ENCODE measurements at regions not wholly inside any gene's neighbourhood (a gene's known extent, or its start where the extent isn't known, plus 50 kb on each side); places are given as distances from the start of the nearest gene placed in this dataset.

- Mint-ChIP-seq H3K27me3 (ENCODE audit: low read depth) (no peaks in the 10 kb centered on the region), H3K36me3 (ENCODE audit: insufficient read depth in 1 of 3, low read depth in 3 of 3) (no peaks in the 10 kb centered on the region), H3K4me3 (no peak overlapping the region), H3K4me1 (peaks cover 11 to 13% of the 10 kb centered on the region in 2 experiments), H3K27ac (0 out of 7 replicates have a peak overlapping the region, but pooled peaks of 1 of the 3 experiments have one; percentile 13), H3K9me3 (no peaks in the 10 kb centered on the region)
- Histone ChIP-seq H3K4me1 (ENCODE audit: insufficient read depth, low read length) (no peaks in the 10 kb centered on the region; the same call in 1 of the 2 replicates), H3K23ac (ENCODE audit: insufficient read length, low read depth, low read length) (no peak overlapping the region), H3K9me3 (ENCODE audit: control insufficient read depth, low read depth, low read length) (no peaks in the 10 kb centered on the region), H3K23me2 (ENCODE audit: insufficient read length, low read depth, low read length, poor library complexity, severe bottlenecking) (no peaks in the 10 kb centered on the region), H3K9ac (ENCODE audit: extremely low read depth, insufficient read length, low read length) (no peak overlapping the region), H2BK15ac (ENCODE audit: low read depth, low read length) (no peak overlapping the region), H3K14ac (ENCODE audit: insufficient read depth, low read length) (no peak overlapping the region), H3K79me2 (ENCODE audit: insufficient read depth, low read length) (no peaks in the 10 kb centered on the region), H3K18ac (ENCODE audit: insufficient read length, low read depth, low read length) (no peak overlapping the region), H4K8ac (replicated peaks; ENCODE audit: insufficient read length, low read depth, low read length) (no peak overlapping the region), H2BK120ac (ENCODE audit: low read depth, low read length, poor library complexity, severe bottlenecking) (no peak overlapping the region), H3K27ac (ENCODE audit: insufficient read length, low read depth, low read length) (no peak overlapping the region), H2BK20ac (ENCODE audit: low read depth, low read length, poor library complexity, severe bottlenecking) (no peak overlapping the region), H4K91ac (ENCODE audit: insufficient read length, low read depth, low read length) (no peak overlapping the region), H2BK12ac (ENCODE audit: insufficient read length, low read depth, low read length) (no peak overlapping the region), H4K20me1 (ENCODE audit: control insufficient read depth, insufficient read depth, insufficient read length) (no peaks in the 10 kb centered on the region), H3K4me2 (ENCODE audit: insufficient read depth, insufficient read length, low read length) (no peak overlapping the region), H2AFZ (ENCODE audit: low read length) (no peak overlapping the region), H2AK5ac (ENCODE audit: insufficient read length, low read length) (no peak overlapping the region), H2BK5ac (ENCODE audit: insufficient read length, low read length) (no peak overlapping the region), H3T11ph (ENCODE audit: low read length) (no peak overlapping the region), H3K27me3 (ENCODE audit: insufficient read depth, low read length) (no peaks in the 10 kb centered on the region), H3K79me1 (ENCODE audit: insufficient read depth, low read depth, low read length, poor library complexity, severe bottlenecking) (no peaks in the 10 kb centered on the region), H4K5ac (ENCODE audit: insufficient read length, low read depth, low read length) (no peak overlapping the region), H3K56ac (ENCODE audit: insufficient read length, low read depth, low read length) (no peak overlapping the region), H3K4ac (ENCODE audit: low read depth, low read length) (no peak overlapping the region)
- WGBS (ENCODE audit: extremely low coverage, insufficient read length, low lambda C conversion rate), result 100% methylated on average over 2 of the region's 6 CpGs
- DNase-seq, result no peak
- TF ChIP-seq CTCF (conservative IDR thresholded peaks at IDR 0.05), result no peak
Measured at GRCh38 chr5:17916446-17916845, 282.2 kb downstream of the TAF11L14 start.

All from H9 (cell line).